Trophoblast cell (in vitro differentiated cells and primary cell): ENCODE measurements at regions not wholly inside any gene's neighbourhood (a gene's known extent, or its start where the extent isn't known, plus 50 kb on each side); places are given as distances from the start of the nearest gene placed in this dataset.
A peak's percentile ranks its signal among the peaks of the same experiment; 100 is the strongest.
"Not testable (repeated sequence)": the region's sequence is repeated elsewhere in the genome, so short reads cannot be mapped to it uniquely, and the experiment has no call there.

Source experiments
- DNase-seq, 2 donors: peaks; one replicate each; pipeline ENCODE4 v3.0.0-alpha.2; 2016
- H2AFZ ChIP-seq: 2 replicates; pipeline ENCODE4 v1.6.1; 2013; ENCODE audit warnings: low read length, moderate library complexity, mild to moderate bottlenecking; ENCODE audit not compliant: insufficient read depth, poor library complexity
- H2AK5ac ChIP-seq: 2 replicates; pipeline ENCODE4 v1.6.1; 2013; ENCODE audit warnings: mild to moderate bottlenecking, low read length
- H2BK120ac ChIP-seq: 2 replicates; pipeline ENCODE4 v1.6.1; 2013; ENCODE audit warnings: low read length, mild to moderate bottlenecking, moderate library complexity; ENCODE audit not compliant: insufficient read depth, poor library complexity
- H2BK12ac ChIP-seq: 2 replicates; pipeline ENCODE4 v1.6.1; 2013; ENCODE audit warnings: mild to moderate bottlenecking, low read length, moderate library complexity
- H2BK5ac ChIP-seq: 2 replicates; pipeline ENCODE4 v1.6.1; 2013; ENCODE audit warnings: low read length, low read depth, moderate library complexity, mild to moderate bottlenecking; ENCODE audit not compliant: poor library complexity
- H3K14ac ChIP-seq: 2 replicates; pipeline ENCODE4 v1.6.1; 2013; ENCODE audit warnings: mild to moderate bottlenecking, low read length
- H3K18ac ChIP-seq: 2 replicates; pipeline ENCODE4 v1.6.1; 2013; ENCODE audit warnings: mild to moderate bottlenecking, low read length
- H3K23ac ChIP-seq: 2 replicates; pipeline ENCODE4 v1.6.1; 2013; ENCODE audit warnings: low read length
- H3K27ac ChIP-seq: 2 replicates; pipeline ENCODE4 v1.5.1; 2013; ENCODE audit warnings: low read depth, mild to moderate bottlenecking, inconsistent platforms, low read length, moderate library complexity
- H3K27me3 ChIP-seq: 2 replicates; pipeline ENCODE4 v1.6.1; 2013; ENCODE audit warnings: inconsistent platforms, mild to moderate bottlenecking, low read length, moderate library complexity; ENCODE audit not compliant: insufficient read depth
- H3K36me3 ChIP-seq, 2 experiments: 1 replicate in 1 of 2; 2 replicates in 1 of 2; pipeline ENCODE4 v1.6.1; 2013; ENCODE audit warnings: low read length in 2 of 2, mild to moderate bottlenecking in 2 of 2, moderate library complexity in 1 of 2; ENCODE audit not compliant: insufficient read depth in 2 of 2, control insufficient read depth in 1 of 2
- H3K4ac ChIP-seq: 2 replicates; pipeline ENCODE4 v1.6.1; 2013; ENCODE audit warnings: low read depth, mild to moderate bottlenecking, low read length, moderate library complexity
- H3K4me1 ChIP-seq, 2 experiments: 1 replicate in 1 of 2; 2 replicates in 1 of 2; pipeline ENCODE4 v1.6.1; 2013; ENCODE audit warnings: low read length in 2 of 2, mild to moderate bottlenecking in 2 of 2, moderate library complexity in 1 of 2; ENCODE audit not compliant: insufficient read depth in 2 of 2, control insufficient read depth in 1 of 2
- H3K4me2 ChIP-seq: 2 replicates; pipeline ENCODE4 v1.6.1; 2013; ENCODE audit warnings: inconsistent platforms, mild to moderate bottlenecking, low read length, moderate library complexity
- H3K4me3 ChIP-seq: 2 replicates; pipeline ENCODE4 v1.5.1; 2013; ENCODE audit warnings: mild to moderate bottlenecking, low read depth, low read length, inconsistent platforms
- H3K79me1 ChIP-seq: one replicate; pipeline ENCODE4 v1.6.1; 2013; ENCODE audit warnings: low read length
- H3K79me2 ChIP-seq: 2 replicates; pipeline ENCODE4 v1.6.1; 2013; ENCODE audit warnings: low read length, mild to moderate bottlenecking; ENCODE audit not compliant: control insufficient read depth, insufficient read depth, poor library complexity
- H3K9ac ChIP-seq: 2 replicates; pipeline ENCODE4 v1.6.1; 2013; ENCODE audit warnings: mild to moderate bottlenecking, low read length
- H3K9me3 ChIP-seq: 2 replicates; pipeline ENCODE4 v1.6.1; 2013; ENCODE audit warnings: low read depth, mild to moderate bottlenecking, control low read depth, inconsistent platforms, low read length; ENCODE audit not compliant: insufficient read depth
- H4K12ac ChIP-seq: 2 replicates; pipeline ENCODE4 v1.6.1; 2013; ENCODE audit warnings: low read depth, mild to moderate bottlenecking, low read length, moderate library complexity
- H4K8ac ChIP-seq: 2 replicates; pipeline ENCODE4 v1.6.1; 2013; ENCODE audit warnings: low read depth, mild to moderate bottlenecking, low read length, moderate library complexity
- H4K91ac ChIP-seq: one replicate; pipeline ENCODE4 v1.6.1; 2013; ENCODE audit warnings: low read depth, mild to moderate bottlenecking, low read length, moderate library complexity
- WGBS: extraction: QIAGEN DNeasy Blood & Tissue Kit; methylation state at CpG from one replicate; pipeline ENCODE4 v1.1.7; 2013; ENCODE audit warnings: missing lambda C conversion rate; ENCODE audit not compliant: insufficient read length, insufficient coverage; ENCODE audit errors: extremely low coverage; 5-methylcytosine and 5-hydroxymethylcytosine counted together

DNA sequence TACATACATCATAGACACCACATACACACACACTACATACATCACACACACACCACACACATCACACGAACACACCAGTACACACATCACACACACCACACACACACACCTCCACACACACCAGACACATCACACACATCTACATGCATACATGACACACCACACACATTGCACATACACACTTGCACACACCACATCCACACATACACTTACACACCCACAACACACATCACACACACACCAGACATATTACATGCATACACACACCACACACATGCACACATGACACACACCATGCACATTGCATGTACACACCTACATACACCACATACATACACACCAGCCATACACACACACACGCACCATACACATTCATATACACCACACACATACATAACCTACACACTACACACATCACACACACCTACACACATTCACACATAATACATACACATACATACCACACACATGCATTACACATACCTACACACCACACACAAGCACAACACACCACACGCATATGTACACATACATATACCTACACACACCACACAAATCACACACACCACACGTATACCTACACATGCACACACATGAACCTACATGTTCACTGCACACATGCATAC lies 156.5 kb downstream of the NDUFA10 start:
- WGBS = 100% methylated on average over 4 of the region's 4 CpGs
- H3K9me3 ChIP-seq = peaks cover 20% of the 10 kb centered on the region

DNA sequence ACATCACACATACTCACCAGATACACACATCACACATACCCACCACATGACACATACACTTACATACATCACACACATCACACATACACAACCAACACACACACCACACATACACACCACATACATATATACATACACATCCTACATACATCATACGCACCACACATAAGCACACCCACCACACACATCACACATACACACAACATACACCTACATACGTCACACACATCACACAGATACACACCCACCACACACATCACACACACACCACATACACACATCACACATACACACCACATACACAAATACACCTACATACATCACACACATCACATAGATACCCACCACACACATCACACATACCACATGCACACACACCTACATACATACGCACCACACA lies 158.4 kb downstream of the NDUFA10 start:
- H3K14ac ChIP-seq = no peak overlapping the region
- no peak overlapping the region for H3K27ac ChIP-seq
- H2BK5ac ChIP-seq = no peak overlapping the region
- H2AK5ac ChIP-seq = no peak overlapping the region
- H3K79me2 ChIP-seq = no peaks in the 10 kb centered on the region
- no peaks in the 10 kb centered on the region for H3K27me3 ChIP-seq
- no peak for DNase-seq
- no peaks in the 10 kb centered on the region for H3K79me1 ChIP-seq
- no peaks in the 10 kb centered on the region for H3K36me3 ChIP-seq
- no peak overlapping the region for H3K9ac ChIP-seq
- no peak overlapping the region for H2BK120ac ChIP-seq
- H2BK12ac ChIP-seq = no peak overlapping the region
- WGBS = 100% methylated on average over 3 of the region's 3 CpGs
- no peak overlapping the region for H4K12ac ChIP-seq
- H3K4me3 ChIP-seq = peak overlapping the region; percentile 14
- H4K8ac ChIP-seq = no peak overlapping the region
- no peak overlapping the region for H3K4ac ChIP-seq
- no peak overlapping the region for H3K18ac ChIP-seq
- no peak overlapping the region for H2AFZ ChIP-seq
- no peaks in the 10 kb centered on the region for H3K4me1 ChIP-seq
- no peak overlapping the region for H3K23ac ChIP-seq
- H4K91ac ChIP-seq = no peak overlapping the region
- no peak overlapping the region for H3K4me2 ChIP-seq
- H3K9me3 ChIP-seq = peaks cover 20% of the 10 kb centered on the region

More for the DNA sequence above, 156.5 kb downstream of the NDUFA10 start:
- Histone ChIP-seq H3K4ac (no peak overlapping the region), H3K14ac (no peak overlapping the region), H2BK120ac (no peak overlapping the region), H2BK12ac (no peak overlapping the region), H3K27ac (no peak overlapping the region), H3K4me1 (no peaks in the 10 kb centered on the region), H3K27me3 (no peaks in the 10 kb centered on the region), H3K79me1 (no peaks in the 10 kb centered on the region), H3K9ac (no peak overlapping the region), H3K4me3 (peak overlapping the region; percentile 16), H3K18ac (no peak overlapping the region), H4K12ac (no peak overlapping the region), H2AK5ac (no peak overlapping the region), H4K8ac (no peak overlapping the region), H3K79me2 (no peaks in the 10 kb centered on the region), H2BK5ac (no peak overlapping the region), H3K4me2 (no peak overlapping the region), H3K23ac (peak overlapping the region; percentile 12), H4K91ac (no peak overlapping the region), H2AFZ (no peak overlapping the region), H3K36me3 (no peaks in the 10 kb centered on the region)
- DNase-seq = no peak

DNA sequence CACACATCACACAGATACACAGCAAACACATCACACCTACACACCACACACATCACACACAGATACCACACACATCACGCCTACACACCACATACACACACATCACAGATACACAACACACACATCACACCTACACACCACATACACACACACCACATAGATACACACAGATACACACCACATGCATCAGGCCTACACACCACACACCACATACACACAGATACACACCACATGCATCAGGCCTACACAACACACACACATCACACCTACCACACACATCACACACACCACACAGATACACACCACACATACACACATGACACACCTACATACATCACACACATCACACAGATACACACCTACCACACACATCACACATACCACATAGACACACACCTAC lies 158.8 kb downstream of the NDUFA10 start:
- Histone ChIP-seq H2BK5ac (no peak overlapping the region), H3K79me2 (no peaks in the 10 kb centered on the region), H3K27me3 (no peaks in the 10 kb centered on the region), H3K9ac (no peak overlapping the region), H3K14ac (no peak overlapping the region), H2AFZ (no peak overlapping the region), H3K36me3 (no peaks in the 10 kb centered on the region), H4K8ac (no peak overlapping the region), H3K4ac (no peak overlapping the region), H3K9me3 (peaks cover 20% of the 10 kb centered on the region), H3K18ac (no peak overlapping the region), H3K23ac (peak overlapping the region; percentile 43), H3K79me1 (no peaks in the 10 kb centered on the region), H3K27ac (no peak overlapping the region), H4K91ac (no peak overlapping the region), H2BK12ac (no peak overlapping the region), H4K12ac (no peak overlapping the region), H2AK5ac (no peak overlapping the region), H2BK120ac (no peak overlapping the region), H3K4me1 (no peaks in the 10 kb centered on the region), H3K4me3 (peak overlapping the region; percentile 29), H3K4me2 (no peak overlapping the region)
- 100% methylated on average over 1 of the region's 1 CpG for WGBS
- no peak for DNase-seq

DNA sequence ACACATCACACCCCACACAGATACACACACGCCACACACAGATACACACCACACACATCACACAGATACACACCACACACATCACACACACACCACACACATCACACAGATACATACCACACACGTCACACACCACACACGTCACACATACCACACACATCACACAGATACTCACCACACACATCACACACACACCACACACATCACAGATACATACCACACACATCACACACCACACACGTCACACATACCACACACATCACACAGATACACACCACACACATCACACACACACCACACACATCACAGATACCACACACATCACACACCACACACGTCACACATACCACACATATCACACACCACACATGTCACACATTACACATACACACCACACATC lies 159.3 kb downstream of the NDUFA10 start:
- not testable (repeated sequence) for H3K4ac ChIP-seq, H2BK5ac ChIP-seq, H3K23ac ChIP-seq, H3K79me1 ChIP-seq, H3K14ac ChIP-seq, H3K18ac ChIP-seq, H2BK12ac ChIP-seq, H2AK5ac ChIP-seq, H3K9ac ChIP-seq, H3K4me1 ChIP-seq, H2BK120ac ChIP-seq, H3K4me2 ChIP-seq, H4K8ac ChIP-seq, H3K27me3 ChIP-seq, H3K27ac ChIP-seq, DNase-seq, H2AFZ ChIP-seq, H4K91ac ChIP-seq, H3K36me3 ChIP-seq, H3K79me2 ChIP-seq, H4K12ac ChIP-seq
- H3K4me3 ChIP-seq = peak overlapping the region; percentile 38
- WGBS = 100% methylated on average over 5 of the region's 5 CpGs
- H3K9me3 ChIP-seq = peaks cover 20% of the 10 kb centered on the region
